ENCODE measurements at regions not wholly inside any gene's neighbourhood (a gene's known extent, or its start where the extent isn't known, plus 50 kb on each side); places are given as distances from the start of the nearest gene placed in this dataset.

DNA sequence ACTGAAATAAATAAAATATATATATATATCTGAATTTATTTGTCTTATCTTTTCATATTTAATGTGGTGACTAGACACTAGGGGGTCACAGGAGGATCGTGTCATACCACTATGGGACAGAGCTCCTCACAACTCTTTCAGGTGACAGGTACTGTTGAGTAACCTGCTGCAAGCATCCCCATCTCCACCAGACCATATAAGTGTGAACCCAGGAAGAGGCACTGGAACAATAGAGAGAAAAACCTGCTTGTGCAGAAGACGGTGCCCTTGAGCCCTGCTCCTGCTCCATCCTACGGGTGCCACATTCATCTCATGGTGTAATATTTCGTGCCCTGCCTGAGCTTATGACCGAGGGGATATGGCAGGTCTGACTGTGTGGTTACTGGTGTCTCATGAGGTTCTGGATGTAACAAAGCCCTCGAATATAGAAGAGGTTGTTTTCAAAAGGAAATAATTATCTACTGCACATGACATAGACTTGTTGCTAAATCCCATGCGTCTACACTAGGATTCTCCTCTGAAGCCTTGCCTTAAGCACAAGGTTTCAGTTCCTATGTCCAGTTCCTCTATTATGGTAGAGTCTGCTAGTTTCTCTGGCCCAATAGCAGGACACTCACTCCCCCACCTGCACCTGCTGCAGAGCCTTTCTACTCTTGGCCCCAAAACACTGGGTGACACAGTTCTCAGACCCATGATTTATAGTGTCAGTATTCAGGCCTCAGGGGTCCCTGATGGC, 70.4 kb downstream of the GGTLC2 start:
- no peak overlapping the region for H3K56ac ChIP-seq (ENCODE audit: insufficient read length, low read depth, low read length)
- DNase-seq, result no peak

More for the DNA sequence above, 70.4 kb downstream of the GGTLC2 start:
- Histone ChIP-seq H3K23ac (ENCODE audit: insufficient read length, low read depth, low read length) (no peak overlapping the region), H2BK12ac (ENCODE audit: insufficient read length, low read depth, low read length) (no peak overlapping the region), H2BK15ac (ENCODE audit: low read depth, low read length) (no peak overlapping the region), H4K20me1 (ENCODE audit: control insufficient read depth, insufficient read depth, insufficient read length) (no peaks in the 10 kb centered on the region), H3K18ac (ENCODE audit: insufficient read length, low read depth, low read length) (no peak overlapping the region), H2AK5ac (ENCODE audit: insufficient read length, low read length) (no peak overlapping the region), H4K91ac (ENCODE audit: insufficient read length, low read depth, low read length) (no peak overlapping the region), H3K27ac (ENCODE audit: insufficient read length, low read depth, low read length) (no peak overlapping the region), H4K5ac (ENCODE audit: insufficient read length, low read depth, low read length) (no peak overlapping the region), H3K9me3 (ENCODE audit: control insufficient read depth, low read depth, low read length) (no peaks in the 10 kb centered on the region), H3K14ac (ENCODE audit: insufficient read depth, low read length) (no peak overlapping the region), H3K4me2 (ENCODE audit: insufficient read depth, insufficient read length, low read length) (no peak overlapping the region), H3K79me1 (ENCODE audit: insufficient read depth, low read depth, low read length, poor library complexity, severe bottlenecking) (no peaks in the 10 kb centered on the region), H3K9ac (ENCODE audit: extremely low read depth, insufficient read length, low read length) (no peak overlapping the region), H3T11ph (ENCODE audit: low read length) (no peak overlapping the region), H3K4me1 (ENCODE audit: insufficient read depth, low read length) (no peaks in the 10 kb centered on the region), H3K27me3 (ENCODE audit: insufficient read depth, low read length) (peaks cover 17% of the 10 kb centered on the region; the same call in 1 of the 2 replicates), H2AFZ (ENCODE audit: low read length) (no peak overlapping the region), H3K79me2 (ENCODE audit: insufficient read depth, low read length) (no peaks in the 10 kb centered on the region), H4K8ac (replicated peaks; ENCODE audit: insufficient read length, low read depth, low read length) (no peak overlapping the region), H3K23me2 (ENCODE audit: insufficient read length, low read depth, low read length, poor library complexity, severe bottlenecking) (no peaks in the 10 kb centered on the region), H2BK5ac (ENCODE audit: insufficient read length, low read length) (no peak overlapping the region), H2BK20ac (ENCODE audit: low read depth, low read length, poor library complexity, severe bottlenecking) (no peak overlapping the region), H3K4ac (ENCODE audit: low read depth, low read length) (no peak overlapping the region), H2BK120ac (ENCODE audit: low read depth, low read length, poor library complexity, severe bottlenecking) (no peak overlapping the region)
- WGBS (ENCODE audit: extremely low coverage, insufficient read length, low lambda C conversion rate), result no CpG with 5 or more reads among the region's 7 CpGs
- H3K36me3 Mint-ChIP-seq (ENCODE audit: insufficient read depth in 1 of 3, low read depth in 3 of 3), result no peaks in the 10 kb centered on the region
- H3K27ac Mint-ChIP-seq, result no peak overlapping the region
- TF ChIP-seq, protein P1, sequence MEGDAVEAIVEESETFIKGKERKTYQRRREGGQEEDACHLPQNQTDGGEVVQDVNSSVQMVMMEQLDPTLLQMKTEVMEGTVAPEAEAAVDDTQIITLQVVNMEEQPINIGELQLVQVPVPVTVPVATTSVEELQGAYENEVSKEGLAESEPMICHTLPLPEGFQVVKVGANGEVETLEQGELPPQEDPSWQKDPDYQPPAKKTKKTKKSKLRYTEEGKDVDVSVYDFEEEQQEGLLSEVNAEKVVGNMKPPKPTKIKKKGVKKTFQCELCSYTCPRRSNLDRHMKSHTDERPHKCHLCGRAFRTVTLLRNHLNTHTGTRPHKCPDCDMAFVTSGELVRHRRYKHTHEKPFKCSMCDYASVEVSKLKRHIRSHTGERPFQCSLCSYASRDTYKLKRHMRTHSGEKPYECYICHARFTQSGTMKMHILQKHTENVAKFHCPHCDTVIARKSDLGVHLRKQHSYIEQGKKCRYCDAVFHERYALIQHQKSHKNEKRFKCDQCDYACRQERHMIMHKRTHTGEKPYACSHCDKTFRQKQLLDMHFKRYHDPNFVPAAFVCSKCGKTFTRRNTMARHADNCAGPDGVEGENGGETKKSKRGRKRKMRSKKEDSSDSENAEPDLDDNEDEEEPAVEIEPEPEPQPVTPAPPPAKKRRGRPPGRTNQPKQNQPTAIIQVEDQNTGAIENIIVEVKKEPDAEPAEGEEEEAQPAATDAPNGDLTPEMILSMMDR (conservative IDR thresholded peaks at IDR 0.05), result no peak
- no peak overlapping the region for H3K4me3 Mint-ChIP-seq
- peaks cover 99% of the 10 kb centered on the region for H3K27me3 Mint-ChIP-seq (ENCODE audit: low read depth)
- no peaks in the 10 kb centered on the region for H3K4me1 Mint-ChIP-seq
- no peaks in the 10 kb centered on the region for H3K9me3 Mint-ChIP-seq
